GM19395 (cell line): ENCODE measurements at regions not wholly inside any gene's neighbourhood (a gene's known extent, or its start where the extent isn't known, plus 50 kb on each side); places are given as distances from the start of the nearest gene placed in this dataset.
"Not testable (repeated sequence)": the region's sequence is repeated elsewhere in the genome, so short reads cannot be mapped to it uniquely, and the experiment has no call there.

Experiments used
- ATAC-seq: cut with Tn5 transposase; IDR thresholded peaks from one replicate; pipeline ENCODE4 v1.9.1; 2021; ENCODE audit warnings: mild to moderate bottlenecking, moderate library complexity; ENCODE audit not compliant: unreplicated experiment

DNA sequence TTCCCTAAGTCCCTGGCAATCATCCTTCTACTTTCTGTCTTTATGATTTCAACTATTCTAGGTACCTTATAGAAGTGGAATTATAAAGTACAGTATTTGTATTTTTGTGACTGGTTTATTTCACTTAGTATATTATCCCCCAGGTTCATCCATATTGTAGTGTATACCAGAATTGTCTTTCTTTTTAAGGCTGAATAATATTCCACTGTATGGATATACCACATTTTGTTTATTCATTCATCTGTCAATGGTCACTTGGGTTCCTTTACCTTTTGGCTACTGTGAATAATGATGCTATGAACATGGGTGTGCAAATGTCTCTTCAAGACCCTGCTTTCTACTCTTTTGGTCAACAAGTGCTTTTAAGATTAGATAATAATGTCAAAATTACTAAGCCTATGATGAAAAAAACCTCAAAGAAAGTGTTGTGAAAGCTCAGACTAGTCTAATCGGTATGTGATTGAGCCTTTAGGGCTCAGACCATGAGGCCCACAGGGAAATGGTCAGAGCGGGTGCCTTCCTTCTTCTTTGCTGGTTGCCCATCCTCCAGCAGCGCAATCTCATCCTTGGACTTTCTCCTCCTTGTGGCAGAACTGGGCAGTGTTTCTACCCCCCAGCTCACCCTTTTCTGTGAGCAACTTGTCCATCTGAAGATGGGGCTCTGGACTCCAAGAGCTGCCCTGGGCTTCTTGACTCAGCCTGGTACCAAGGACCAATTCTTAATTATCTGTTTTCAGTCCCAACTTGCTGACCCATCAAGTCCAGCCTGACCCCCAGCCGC is 105.4 kb downstream of the TTC8 start:
- no peak for ATAC-seq

GRCh38 chr14:88931321-88932110 is 107.1 kb downstream of the TTC8 start:
- no peak for ATAC-seq

- no peak for ATAC-seq
These were observed 108.7 kb downstream of the TTC8 start for GRCh38 chr14:88933191-88933590.

DNA sequence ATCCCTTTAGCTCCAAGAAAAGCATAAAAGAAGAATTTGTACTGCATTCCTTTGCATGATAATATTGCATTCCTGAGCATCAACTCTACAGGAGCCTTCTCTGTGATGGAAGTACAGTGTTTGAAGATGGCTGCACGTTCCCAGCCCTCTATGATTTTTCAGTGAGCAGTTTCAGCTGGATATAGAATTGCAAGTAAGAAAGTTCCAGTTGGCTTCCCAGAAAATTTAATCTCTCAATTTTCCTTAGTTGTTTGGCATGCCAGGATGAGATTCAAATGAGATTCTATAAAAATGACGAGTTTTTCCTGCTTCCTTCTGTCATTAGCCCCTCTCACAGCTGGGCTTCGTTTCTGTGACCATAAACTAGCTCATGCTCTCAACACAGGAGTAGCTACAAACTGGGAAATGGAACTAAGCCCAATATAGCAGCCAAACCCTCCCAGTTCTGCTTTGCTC is 109.9 kb downstream of the TTC8 start:
- no peak for ATAC-seq

DNA sequence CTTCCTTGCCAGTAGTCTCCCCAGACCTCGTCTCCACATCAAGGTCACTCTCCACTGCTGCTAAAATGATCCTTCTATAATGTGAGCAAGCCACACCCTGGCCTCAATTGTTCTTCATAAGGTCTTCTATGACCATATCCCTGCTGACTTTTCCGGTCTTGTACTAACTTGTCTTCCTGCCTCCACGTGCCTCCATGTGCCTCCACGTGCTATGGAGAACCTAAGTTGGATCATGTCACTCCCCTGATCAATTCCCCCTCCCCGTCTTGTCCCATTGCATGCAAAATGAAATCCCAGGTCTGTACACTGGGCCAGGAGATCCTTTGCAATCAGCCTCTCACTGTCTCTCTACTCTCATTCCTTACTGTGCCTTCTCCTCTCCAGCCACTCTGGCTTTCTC is 110.6 kb downstream of the TTC8 start:
- ATAC-seq, result no peak

DNA sequence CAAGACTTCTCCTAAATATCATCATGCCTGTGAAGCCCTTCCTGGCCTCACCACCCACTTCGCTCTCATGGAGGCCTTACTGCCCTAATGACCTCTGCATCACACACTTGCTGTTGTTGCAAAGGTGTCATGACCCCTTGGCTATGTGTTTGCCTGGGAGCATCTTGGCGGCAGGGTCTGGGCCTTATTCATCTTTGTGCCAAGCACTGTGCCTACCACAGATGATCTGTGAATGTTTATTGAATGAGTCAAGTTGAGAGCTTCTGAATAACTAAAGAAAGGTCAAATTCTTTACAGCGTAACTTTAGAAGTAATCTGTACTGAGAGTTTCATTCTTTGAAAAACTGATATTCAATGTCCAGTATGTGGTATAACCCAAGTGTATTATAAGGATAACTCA is 113.3 kb downstream of the TTC8 start:
- ATAC-seq, result no peak

- no peak for ATAC-seq
These were observed 116.2 kb downstream of the TTC8 start for GRCh38 chr14:88940671-88941070.

DNA sequence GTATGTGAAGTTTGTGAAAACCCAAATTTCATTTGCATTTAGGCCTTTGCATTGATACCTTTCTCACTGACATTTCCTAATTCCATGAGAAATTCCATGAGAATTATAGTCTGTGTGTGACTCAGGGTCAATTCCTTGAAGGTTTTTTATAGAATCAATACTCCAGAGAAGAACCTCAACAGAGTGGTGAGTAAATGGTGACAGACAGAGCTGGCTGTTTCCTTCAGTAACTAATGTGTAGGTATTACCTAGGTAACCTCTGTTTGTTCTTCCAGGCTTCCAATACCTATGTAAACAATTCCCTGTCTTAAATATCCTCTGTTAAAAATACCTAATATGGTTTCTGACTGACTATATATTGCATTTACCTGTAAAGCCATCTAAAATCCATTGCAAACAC is 117.0 kb downstream of the TTC8 start:
- no peak for ATAC-seq

GRCh38 chr14:88947646-88948598 is 123.5 kb downstream of the TTC8 start:
- ATAC-seq, result no peak

DNA sequence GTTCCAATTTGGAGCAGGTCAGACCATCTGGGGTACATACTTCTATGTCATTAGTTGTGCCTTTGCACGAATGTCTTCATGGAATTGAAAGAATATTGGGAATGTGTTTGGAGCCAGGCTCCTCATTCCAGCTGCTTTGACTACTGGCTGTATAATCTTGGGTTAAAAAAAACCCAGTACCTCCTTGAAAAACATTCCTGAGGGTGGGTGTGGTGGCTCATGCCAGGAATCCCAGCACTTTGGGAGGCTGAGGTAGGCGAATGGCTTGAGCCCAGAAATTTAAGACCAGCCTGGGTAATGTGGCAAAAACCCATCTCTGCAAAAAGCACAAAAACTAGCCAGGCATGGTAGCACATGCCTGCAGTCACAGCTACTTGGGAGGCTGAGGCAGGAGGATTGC is 125.6 kb downstream of the TTC8 start:
- no peak for ATAC-seq

- ATAC-seq, result no peak
These were observed 126.9 kb downstream of the TTC8 start for GRCh38 chr14:88951370-88951769.

GRCh38 chr14:88952901-88953300 is 128.4 kb downstream of the TTC8 start:
- no peak for ATAC-seq

DNA sequence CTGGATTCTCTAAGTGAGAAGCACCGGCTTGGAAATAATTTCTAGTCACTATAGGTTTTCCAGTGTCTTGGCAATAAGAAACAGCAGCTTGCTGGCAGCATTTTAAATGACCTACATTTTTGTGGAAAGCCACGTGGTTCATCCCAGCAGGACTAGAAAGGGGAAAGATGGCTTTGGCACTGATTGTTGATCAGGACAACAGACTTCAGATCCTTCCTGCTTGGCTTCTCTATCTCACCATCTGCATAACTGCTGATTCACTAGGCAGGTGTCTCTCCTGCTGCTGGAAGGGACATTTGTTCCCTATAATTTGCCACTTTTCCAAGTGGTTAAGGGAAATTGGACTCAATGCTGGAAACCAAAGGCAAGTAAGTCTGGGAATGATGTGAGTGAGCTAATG is 131.0 kb downstream of the TTC8 start:
- ATAC-seq, result no peak

DNA sequence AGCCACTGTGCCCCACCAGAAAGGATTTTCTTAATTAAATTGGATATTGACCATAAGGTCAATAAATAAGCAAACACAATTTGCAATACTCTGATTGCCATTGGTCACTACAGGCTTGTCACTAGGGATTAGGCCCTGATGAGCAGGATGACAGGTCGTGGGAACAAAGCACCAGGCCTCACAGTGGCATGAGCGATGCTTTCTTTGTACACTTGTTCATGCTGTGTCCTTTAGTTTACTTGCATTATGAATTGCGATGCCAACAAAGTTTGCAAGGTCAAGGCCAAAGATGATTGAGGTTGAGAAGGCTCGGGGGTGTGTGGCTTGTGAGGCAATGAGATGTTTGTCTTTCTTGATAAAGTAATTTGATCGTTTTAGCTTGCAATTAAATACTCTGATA is 136.0 kb downstream of the TTC8 start:
- no peak for ATAC-seq

DNA sequence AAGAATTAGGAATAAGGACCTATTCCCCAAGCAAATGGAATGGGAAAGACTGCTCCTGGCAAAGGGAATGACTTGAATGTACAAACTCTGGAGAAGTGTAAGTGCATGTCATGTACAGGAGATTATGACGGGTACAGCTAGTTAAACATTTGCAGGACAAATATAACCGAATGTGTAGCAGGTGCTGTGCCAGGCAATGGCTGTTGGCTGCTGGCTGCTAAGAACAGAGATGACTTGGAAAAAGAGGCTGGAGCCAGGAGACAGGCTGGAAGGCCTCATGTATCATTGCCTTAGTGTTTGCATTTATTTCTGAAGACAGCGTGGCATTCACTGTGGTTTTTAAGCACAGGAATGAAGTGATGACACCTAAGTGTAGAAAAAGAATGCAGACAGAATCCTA is 136.8 kb downstream of the TTC8 start:
- ATAC-seq, result no peak

- no peak for ATAC-seq
These were observed 137.9 kb downstream of the TTC8 start for GRCh38 chr14:88962356-88962755.

DNA sequence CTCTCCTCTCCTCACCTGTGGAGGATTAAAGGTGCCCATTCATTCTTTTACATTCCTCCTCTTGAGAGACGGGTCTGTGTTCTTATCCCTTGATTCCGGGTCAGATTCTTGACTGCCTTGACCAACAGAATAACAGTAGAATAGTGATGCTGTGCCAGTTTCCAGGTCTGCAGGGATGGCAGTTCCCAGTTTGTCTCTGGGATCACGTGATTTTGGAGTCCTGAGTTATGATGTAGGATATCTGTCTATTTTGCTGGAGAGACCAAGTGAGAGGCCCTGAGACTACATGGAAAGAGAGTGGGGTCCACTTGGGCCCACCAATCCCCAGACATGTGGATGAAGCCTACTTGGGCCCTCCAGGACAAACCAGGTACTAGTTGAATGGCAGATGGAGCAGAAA is 142.8 kb downstream of the TTC8 start:
- no peak for ATAC-seq

DNA sequence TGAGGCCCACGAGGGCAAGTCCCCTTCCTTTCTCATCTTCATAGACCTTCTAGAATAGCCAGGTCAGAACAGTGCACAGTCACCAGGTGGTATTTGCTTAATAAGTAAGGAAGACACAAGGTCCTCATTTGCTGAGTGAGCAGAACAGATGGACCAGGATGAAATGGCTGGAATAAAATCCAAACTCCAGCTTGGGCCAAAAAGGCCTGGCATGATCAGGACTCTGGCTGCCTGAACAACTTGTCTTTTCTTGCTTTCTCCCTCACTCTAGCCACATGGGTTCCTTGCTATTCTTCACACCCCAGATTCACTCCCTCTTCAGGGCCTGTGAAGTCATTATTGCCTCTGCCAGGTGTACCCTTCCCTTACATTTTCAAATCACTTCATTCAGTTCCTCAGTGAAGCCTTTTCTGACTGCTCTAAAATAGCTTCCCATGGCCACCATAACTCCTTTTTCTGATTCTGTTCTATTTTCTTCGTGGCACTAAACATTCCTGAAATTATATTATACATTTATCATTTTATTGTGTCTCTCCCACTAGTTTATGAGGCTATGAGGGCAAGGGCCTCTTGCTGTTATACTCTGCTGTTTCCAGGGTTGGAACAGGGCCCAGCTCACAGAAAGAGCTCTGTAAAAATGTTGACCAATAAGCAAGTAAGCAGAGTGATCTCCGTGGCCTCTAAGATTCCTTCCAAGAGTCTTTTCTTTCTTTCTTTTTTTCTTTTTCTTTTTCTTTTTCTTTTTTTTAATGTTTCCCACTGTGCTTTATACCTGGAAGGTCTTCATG is 150.8 kb downstream of the TTC8 start:
- ATAC-seq, result no peak

DNA sequence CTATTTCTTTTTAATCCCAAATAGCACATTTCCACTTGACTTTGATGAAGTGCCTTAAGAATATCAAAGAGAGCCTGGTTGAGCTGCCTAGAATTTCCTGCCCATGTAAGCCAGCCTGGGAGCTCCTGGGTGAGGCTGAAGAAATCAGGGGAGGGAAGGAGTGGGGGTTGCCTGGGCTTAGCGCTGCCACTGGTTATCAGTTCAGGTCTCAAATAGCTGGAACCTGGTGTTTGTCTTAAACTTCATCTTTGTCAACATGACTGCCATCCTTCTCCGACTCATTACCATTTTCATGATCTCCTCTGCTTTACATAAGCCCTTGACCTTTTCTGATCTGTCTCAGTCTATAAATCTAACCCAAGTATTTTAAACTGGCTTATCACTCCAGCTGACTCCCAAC is 151.5 kb downstream of the TTC8 start:
- no peak for ATAC-seq

DNA sequence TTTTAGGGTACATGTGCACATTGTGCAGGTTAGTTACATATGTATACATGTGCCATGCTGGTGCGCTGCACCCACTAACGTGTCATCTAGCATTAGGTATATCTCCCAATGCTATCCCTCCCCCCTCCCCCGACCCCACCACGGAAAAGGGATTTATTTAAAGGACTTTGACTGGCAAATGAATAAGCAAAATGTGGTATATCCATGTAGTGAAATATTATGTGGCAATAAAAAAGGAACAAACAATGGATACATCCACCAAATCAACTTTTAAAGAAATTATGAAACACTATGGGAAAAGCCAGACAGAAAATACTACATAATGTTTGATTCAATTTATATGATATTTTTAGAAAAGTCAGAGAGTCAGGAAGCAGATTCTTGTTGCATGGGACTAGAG is 156.5 kb downstream of the TTC8 start:
- not testable (repeated sequence) for ATAC-seq
